Uterus (tissue), 2 donors: ENCODE measurements at regions not wholly inside any gene's neighbourhood (a gene's known extent, or its start where the extent isn't known, plus 50 kb on each side); places are given as distances from the start of the nearest gene placed in this dataset.

ENCODE experiments used
- POLR2A ChIP-seq, 2 donors: fragments of 450-650 bp; IDR thresholded peaks; one replicate each; pipeline ENCODE4 v1.6.1; 2016; ENCODE audit warnings: antibody characterized with exemption in 2 of 2, mild to moderate bottlenecking in 1 of 2, moderate library complexity in 1 of 2
- TF ChIP-seq, protein P1 (sequence below), 4 experiments: fragments of 200-600 bp in 2 of 4; fragments of 450-650 bp in 2 of 4; sonication (generic) in 2 of 4; IDR thresholded peaks; one replicate each; pipeline ENCODE4 v1.5.1; 2016 to 2019; ENCODE audit warnings: antibody characterized with exemption in 4 of 4, mild to moderate bottlenecking in 2 of 4, moderate library complexity in 1 of 4

DNA sequence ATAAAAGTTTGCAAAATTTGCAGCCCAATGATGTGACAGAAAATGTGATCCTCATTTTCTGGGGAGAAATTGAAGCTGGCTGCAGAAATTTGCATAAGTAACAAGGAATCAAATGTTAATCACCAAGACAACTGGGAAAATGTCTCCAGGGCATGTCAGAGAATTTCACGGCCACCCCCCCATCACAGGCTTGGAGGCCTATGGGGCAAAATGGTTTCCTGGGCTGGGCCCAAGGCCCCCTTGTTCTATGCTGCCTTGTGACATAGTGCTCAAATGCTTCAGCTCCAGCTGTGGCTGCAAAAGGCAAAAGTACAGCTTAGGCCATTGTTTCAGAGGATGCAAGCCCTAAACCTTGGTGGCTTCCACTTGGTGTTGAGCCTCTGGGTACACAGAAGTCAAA lies 1202.6 kb downstream of the EPHA7 start:
- no peak for TF ChIP-seq POLR2A (IDR thresholded peaks at IDR 0.05)
- TF ChIP-seq, protein P1, sequence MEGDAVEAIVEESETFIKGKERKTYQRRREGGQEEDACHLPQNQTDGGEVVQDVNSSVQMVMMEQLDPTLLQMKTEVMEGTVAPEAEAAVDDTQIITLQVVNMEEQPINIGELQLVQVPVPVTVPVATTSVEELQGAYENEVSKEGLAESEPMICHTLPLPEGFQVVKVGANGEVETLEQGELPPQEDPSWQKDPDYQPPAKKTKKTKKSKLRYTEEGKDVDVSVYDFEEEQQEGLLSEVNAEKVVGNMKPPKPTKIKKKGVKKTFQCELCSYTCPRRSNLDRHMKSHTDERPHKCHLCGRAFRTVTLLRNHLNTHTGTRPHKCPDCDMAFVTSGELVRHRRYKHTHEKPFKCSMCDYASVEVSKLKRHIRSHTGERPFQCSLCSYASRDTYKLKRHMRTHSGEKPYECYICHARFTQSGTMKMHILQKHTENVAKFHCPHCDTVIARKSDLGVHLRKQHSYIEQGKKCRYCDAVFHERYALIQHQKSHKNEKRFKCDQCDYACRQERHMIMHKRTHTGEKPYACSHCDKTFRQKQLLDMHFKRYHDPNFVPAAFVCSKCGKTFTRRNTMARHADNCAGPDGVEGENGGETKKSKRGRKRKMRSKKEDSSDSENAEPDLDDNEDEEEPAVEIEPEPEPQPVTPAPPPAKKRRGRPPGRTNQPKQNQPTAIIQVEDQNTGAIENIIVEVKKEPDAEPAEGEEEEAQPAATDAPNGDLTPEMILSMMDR (IDR thresholded peaks at IDR 0.05): no peak
